Stimulated activated CD4-positive, alpha-beta T cell treated with anti-CD3 and anti-CD28 coated beads, Interleukin-2, amount 100 ng/mL, for 24 hours (primary cell): ENCODE measurements at regions not wholly inside any gene's neighbourhood (a gene's known extent, or its start where the extent isn't known, plus 50 kb on each side); places are given as distances from the start of the nearest gene placed in this dataset.
"Not testable (repeated sequence)": the region's sequence is repeated elsewhere in the genome, so short reads cannot be mapped to it uniquely, and the experiment has no call there.

ENCODE experiments used
- DNase-seq, 2 donors: peaks; one replicate each; pipeline ENCODE4 v3.0.0-alpha.2; 2020

DNA sequence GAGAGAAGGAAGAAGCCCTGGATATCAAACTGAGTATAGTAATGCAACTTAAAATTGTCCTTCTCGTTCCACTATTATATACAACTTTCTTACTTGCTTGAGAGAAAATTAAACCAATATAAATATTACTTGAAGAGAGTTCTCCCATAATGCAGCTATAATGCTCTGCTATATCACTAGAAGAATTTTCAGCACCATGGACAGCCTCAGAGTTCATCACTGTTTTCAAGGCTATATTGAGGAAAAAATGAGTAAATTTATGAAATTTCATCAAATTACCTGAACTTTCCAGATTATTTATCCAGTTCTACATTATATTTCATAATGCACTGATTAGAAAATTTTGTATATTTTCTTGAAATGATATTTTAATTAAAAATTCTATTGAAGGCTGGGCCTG lies 1053.5 kb upstream of the FAM98A start:
- DNase-seq = no peak

DNA sequence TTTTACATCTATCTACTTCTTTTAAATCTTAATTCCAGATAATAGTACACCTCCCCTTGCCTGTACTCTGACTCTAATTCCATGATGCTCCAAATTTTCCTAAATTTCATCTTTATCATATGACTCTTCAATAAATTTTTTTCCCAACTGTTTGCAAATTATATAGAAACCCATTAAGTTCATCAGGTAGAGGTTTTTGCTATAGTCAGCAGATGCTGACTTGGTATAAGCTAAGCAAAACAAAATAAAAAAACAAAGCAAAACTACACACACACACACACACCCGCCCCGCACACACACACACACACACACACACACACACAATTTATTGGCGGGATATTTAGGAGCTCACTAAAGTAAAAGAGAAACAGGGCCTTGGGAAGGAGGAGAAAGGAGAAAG lies 1047.8 kb upstream of the FAM98A start:
- DNase-seq = no peak

DNA sequence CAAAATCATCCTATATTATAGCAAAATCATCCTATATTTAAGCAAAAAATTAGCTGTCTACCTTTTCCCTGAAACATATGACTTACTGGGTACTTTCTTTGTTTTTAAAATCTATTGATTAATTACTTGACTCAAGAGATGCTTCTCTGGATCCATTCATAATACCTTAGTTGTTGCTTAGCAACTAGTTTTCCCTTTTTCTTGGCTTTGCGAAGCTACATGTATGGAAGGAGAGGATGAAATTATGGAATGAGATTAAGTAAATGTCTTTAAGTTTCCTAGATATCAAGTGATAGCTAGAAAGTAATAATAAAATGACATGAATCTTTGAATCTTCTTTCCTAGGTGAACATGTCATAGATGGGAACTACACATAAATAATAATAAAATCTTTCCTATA lies 1033.2 kb upstream of the FAM98A start:
- no peak for DNase-seq

DNA sequence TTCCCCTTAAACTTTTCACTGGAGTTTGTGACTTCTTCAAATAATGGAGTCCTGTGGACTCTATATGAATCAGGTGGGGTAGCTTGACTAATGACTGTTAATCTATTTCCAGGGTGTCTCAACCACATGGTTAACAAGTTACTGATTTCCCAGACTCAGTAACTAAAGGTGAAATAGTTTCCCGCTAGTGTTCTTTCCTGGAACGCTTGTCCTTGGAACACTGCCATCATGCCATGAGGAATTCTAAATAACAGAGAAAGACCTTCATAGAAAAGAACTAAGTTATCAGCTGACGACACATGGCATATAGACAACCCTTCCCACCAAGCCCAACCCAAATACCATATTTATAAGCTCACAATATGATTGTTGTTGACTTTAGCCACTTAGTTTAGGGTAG lies 1027.9 kb upstream of the FAM98A start:
- DNase-seq = no peak

DNA sequence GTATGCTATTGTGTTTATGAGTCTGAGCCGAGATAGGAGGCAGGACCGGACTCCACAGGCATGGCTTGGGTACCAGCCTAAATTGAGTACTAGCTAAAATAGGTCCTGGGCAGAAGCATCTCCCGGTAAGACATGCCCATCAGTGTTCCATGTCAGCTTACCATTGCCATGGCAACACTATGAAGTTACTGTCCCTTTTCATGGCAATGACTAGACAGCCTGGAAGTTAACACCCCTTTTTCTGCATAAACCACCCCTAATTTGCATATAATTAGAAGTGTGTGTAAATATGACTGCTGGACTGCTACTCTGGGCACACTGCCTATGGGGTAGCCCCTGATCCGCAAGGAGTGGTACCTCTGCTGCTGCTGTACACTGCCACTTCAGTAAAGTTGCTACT lies 1005.1 kb upstream of the FAM98A start:
- DNase-seq = no peak

DNA sequence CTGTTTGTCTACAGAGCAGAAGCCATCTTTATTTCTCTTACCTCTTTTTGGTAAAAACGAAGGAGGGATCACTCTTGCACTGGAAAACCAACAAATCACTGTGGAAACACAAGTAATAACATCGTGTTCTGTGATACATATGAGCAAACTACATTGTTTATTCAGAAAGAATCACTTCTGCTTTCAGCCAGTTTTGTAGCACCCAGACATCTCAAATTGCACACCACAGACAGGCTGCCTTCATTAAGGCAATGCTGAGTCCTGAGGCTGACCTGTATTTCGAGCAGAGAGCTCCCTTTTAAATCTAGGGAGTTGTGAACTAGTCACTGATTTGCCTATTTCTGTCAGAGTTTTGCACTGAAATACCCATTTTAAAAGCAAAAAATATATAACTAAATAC lies 1003.2 kb upstream of the FAM98A start:
- no peak for DNase-seq

DNA sequence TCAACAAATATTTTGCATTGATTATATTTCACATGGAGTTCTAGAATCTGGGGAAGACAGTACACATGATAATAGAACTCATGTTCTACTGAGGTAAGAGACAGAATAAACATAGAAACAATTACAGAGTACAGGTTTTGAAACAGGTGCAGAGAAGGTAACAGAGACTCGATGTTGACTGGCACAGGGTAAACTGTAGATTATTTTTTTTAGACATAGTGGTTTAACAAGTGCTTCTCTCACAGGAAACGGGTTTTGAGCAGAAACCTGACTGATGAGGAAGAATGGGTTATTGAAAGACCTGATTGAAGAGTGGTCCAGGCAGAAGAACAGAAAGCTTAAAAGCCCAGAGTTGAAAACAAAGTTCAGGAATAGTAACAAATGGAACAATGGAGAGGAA lies 1002.5 kb upstream of the FAM98A start:
- DNase-seq = no peak

DNA sequence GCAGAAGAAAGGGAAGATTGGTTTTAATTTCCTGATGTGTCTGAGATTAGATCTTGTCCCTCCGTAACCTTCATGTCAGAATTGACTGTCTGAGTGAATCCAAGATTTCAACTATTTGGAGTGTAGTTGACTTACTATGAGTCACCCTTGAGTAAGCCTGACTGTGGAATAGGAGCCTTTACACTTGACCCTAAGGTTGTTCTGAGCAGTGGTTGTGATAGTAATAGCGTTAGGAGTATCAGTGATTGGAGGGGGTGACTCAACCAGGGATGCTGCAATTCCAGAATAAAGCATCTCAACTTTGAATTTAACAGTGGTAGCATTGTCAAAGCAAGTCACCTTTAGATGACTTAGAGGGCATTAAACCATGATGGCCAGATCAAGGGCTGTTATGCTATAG lies 979.5 kb upstream of the FAM98A start:
- no peak for DNase-seq

DNA sequence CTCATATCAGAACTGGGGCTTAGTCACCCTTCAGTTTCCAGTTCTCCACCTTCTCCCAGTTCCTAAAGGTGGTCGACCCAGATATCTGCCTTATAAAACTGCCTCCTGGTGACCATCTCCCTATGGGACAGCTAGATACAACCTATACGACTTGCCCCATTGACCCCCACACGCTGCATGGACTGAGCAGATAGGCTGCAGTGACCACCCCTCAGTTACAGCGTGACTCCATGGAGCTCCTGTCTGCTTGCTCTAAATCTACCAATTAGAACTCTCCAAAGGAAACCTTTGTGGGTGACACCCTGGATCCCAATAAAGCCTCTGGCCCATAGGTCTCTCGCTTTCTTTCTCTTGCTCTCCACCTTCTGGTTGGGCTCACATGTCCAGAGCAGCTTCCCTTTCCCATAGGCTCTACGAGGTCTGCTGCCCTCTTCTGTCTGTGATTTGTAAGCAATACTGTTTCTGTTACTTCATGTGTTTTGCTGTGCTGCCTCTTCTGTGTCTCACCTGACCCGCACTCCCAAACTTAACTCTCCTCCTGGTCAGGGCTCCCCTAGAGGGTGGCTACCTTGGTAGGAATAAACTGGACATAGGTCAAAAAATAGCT lies 971.3 kb upstream of the FAM98A start:
- no peak for DNase-seq

DNA sequence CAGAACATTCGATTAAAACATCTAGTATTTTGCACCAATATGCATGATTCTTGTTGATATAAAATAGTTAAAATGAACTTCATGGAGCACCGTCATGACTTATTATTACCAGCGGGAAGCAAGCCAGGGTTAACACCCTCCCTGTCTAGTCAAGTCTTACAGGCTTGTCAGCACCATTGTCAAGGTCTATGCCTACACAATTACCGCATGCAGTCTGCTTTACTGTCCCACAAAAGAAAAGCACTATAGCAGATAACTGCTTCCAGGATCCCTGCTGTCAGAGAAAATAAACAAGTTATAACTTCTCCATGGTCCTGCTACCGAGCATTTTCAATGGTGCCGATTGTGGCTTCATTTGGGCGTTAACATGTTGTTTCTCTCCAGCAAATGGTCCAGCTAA lies 968.0 kb upstream of the FAM98A start:
- no peak for DNase-seq

DNA sequence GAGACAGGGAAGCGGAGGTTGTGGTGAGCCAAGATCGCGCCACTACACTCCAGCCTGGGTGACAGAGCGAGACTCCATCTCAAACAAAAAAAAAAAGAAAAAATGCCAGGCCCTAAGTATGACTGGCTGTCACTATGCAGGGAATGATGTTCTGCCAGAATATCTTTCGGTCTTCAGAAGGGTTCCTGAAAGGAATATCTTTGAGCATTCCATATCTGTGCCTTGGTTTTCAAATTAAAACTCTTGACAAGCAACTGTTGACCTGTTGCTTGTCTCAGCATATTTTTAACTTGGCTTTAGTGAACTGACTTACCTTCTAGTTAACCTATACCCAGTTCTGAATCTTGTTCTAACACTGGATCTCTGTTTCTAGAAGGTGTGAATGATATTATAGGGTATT lies 953.2 kb upstream of the FAM98A start:
- DNase-seq = no peak

DNA sequence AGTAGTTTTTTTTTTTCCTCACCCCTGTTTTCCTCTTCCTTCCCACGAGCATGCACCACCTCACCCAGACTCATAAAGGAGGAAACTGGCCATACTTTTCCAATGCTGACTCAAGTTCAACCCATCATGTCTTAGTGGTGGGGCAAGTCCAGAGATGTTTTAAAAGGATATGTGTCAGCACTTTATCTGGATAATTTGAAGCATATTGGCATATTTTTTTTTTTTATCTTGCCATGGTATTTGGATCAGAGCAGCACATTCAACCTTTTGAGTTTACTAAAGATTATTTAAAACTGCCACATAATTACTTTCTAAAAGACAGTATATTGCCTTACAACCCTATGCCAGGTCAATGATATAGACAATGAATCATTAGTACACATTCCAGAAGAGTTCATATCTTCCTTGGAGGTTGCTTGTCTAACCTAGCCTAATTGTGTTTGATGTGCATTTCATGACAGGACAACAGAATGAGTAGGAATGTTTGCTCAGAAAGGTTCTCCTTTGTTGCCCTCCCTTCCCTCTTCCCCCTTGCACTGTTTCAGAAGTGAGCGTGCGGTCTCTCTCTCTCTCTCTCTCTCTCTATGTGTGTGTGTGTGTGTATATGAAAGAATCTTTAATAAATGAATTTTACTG lies 950.7 kb upstream of the FAM98A start:
- DNase-seq = no peak

DNA sequence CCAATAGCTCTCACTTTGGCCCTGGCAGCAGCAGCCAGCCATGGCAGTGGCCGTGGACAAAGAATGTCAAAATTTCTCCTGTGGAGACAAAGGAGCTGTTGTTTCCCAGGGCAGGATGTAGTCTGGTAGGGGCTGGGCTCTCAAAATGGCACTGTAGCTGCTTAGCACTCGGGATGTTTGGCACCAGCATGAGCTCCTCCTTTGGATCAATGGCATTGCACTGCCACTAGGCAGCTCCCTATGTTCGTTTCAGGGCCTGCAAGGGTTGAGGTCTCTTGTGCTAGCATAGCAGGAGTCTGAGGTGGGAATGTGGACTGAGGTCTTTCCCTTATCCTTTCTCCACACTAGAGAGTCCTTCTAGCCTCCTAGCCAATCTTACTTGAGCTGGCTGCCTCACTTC lies 948.8 kb upstream of the FAM98A start:
- no peak for DNase-seq

DNA sequence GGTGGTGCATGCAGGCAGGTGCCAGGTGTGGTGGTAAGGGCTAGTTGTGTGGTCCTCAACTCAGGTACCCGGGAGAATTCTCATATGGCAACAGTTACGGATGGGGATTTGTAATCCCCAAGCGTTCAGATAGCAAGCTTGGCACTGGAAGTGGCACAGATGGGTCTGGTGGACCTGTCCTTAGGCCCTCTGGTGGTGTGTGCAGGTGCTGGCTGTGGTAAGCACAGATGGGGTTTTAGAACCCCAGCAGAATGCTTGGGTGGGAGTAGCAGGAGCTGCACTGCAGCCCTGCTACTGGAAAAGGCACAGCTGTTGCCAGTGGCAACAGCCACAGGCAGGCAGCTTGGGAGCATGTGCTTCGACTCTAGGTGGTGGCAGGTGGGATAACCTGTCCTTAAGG lies 948.2 kb upstream of the FAM98A start:
- DNase-seq = no peak

DNA sequence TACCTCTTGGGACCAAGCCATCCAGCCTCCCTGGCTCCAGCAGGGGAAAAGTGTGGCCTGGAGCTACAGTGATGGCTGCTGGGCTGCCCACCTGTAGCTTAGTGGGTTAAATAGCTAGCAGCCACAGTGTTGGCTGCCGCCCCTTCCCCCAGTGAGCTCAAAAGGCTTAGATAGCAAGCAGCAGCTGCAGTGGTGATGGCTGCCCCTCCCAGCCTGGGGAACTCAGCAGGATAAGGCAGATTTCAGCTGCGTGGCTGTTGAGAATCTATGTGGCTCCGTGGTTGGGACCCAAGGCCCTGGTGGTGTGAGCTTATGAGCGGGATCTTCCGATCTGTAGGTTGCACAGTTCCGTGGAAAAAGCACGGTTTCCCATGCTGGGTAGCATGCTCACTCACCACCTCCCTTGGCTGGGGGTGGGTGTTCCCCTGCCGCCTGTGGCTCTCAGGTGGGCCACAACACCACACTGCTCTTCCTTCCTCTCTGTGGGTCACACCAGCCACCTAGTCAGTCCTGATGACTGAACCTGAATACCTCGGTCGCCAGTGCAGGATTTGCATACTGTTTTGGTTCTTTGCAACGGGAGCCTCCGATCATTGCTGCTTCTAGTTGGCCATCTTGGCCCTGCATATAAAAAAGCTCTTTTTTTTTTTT lies 946.5 kb upstream of the FAM98A start:
- no peak for DNase-seq

DNA sequence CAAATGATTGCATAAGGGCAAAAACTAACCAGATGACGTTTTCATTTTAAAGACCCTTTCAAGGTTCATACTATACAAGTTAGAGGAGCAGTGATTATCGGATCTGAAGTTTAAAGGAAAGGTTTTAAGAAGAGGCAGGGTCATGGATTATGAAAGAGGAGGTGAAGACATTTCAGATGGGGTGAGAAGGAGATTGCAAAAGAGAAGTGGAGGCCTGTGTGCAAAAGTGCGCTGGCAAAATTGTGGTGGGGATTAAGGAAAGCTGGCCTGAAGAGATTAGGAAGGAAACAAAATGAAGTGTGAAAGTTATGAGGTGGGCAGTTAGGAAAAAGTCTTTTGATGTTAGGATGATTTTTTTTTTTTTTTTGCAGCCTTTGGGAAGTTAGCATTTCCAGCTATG lies 935.7 kb upstream of the FAM98A start:
- DNase-seq = no peak

DNA sequence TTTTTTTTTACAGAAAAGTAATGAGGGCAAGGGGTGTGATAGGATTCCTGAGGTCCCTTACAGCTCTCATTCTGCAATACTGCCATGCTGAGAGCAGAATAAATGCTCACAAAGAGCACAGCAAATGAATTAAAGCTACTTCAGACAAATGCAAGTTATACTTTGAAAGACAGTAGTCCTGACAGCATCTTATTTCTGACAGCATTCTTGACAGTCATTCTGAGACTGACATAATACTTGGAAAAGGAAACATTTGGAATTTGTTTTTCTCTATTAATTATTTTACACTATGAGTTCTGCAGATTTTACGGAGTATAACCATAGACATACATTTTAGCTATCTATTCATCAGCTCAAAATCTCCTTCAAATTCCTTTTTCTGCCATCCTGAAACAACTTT lies 935.2 kb upstream of the FAM98A start:
- no peak for DNase-seq

DNA sequence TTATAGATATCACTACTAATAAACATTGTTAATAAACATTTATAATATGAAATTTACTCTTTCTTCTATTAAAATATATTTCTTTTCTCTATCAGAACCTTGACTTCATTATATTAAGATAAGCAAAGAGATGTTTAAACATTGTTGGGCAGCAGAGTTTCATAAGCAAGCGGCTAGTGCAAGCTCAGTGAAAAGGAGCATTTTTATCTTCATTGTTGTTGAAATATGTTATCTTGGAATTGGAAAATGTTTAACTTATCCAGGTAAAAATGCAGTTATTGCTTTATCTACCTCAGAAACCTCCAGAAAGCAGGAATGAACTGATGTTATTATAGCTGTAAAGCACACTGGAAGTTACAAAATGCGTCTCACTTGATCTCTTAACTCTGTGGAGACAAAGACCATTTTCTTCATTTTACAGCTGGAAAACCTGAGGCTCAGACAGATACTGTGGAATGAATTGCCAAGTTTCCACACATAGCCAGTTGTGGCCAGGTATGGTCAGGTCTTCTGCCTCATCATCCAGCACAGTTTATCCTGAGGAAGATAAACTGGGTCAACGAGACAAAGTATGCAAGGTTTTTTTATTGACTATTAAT lies 934.6 kb upstream of the FAM98A start:
- no peak for DNase-seq

DNA sequence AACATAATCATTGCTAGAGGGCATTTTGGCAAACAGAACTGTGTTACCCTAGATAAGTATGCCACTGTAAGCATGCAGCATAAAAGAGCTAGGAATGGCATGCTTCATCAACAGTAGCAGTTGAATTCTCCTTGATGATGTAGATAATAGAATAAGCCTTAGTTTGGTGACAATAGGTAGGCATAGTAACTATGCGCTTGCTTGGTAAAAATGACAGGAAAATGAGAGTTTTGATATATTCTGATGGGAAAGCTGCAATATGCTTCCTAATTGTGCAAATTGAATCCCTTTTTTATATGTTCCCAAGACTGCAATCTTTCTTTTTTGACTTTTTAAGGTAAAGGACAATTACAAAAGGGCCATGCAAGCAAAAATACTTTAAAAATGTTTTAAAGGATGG lies 930.9 kb upstream of the FAM98A start:
- DNase-seq = no peak

DNA sequence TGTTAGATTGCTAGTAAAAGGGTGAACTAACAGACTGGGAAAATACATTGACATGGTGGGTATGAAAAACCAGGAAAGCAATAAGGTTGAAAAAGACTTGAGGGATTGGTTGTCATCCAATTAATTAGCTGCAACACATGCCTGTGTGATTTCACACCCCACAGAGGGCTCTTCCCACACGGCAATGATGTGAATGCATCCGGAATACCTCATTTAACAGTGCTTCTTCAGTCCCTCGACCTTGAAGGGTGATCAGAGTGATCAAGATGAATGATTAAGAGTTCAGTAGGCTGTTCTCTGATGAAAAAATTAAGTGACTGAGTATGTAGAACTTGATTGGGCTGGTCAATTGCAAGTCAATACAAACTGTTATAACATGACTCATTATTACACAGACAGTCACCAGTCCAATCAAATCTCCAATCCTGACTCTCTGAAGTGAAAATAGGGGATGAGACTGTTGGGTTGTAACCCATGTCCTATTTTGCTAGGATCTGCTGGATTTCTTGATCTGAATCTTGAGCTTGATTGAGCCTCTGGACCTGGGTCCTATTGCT lies 924.9 kb upstream of the FAM98A start:
- no peak for DNase-seq

DNA sequence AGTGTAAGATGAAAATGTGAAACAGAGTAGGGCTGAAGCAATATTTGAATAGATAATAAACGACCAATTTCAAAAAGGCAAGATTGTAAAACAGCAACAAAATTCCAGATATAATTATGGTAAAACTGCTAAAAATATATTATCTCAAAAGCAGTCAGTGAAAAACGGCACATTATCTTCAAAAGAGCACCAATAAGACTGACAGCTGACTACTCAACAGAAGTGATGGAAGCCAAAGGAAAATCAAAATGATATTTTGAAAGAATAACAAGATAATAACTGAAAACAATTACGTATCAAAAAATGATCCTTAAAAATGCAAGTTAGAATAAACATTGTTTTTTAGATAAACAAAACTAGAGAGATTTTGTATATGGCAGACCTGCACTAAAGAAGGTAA lies 920.6 kb upstream of the FAM98A start:
- no peak for DNase-seq

DNA sequence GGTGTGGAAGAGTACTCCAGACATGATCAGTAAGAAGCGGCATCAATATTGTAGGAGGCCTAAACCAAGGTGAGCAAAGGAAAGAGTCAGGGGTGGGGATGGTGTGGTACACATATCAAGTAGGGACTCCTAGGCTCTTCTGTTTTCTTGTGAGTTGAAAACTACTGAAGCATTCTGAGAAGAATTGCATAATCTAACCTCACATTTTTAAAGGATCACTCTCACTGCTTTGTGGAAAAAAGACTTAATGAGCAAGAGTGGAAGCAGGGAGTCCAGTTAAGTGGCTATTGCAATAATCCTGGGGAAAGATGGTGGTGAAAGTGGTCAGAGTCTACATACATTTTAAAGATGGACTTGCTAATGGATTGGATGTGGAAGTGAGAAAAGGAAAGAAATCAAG lies 899.5 kb upstream of the FAM98A start:
- DNase-seq = no peak

DNA sequence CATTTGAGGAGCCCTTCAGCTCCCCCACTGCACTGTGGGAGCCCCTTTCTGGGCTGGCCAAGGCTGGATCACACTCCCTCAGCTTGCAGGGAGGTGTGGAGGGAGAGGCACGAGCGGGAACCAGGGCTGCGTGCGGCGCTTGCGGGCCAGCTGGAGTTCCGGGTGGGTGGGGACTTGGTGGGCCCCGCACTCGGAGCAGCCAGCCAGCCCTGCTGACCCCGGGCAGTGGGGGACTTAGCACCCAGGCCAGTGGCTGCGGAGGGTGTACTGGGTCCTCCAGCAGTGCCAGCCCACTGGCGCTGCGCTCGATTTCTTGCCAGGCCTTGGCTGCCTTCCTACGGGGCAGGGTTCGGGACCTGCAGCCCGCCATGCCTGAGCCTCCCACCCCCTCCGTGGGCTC lies 895.1 kb upstream of the FAM98A start:
- not testable (repeated sequence) for DNase-seq
